NCI-H128 (cell line): ENCODE measurements at regions not wholly inside any gene's neighbourhood (a gene's known extent, or its start where the extent isn't known, plus 50 kb on each side); places are given as distances from the start of the nearest gene placed in this dataset.

ENCODE experiments used
- DNase-seq: peaks from one replicate; lab custom pipeline; 2025; ENCODE audit not compliant: unreplicated experiment; lab: John Stamatoyannopoulos, UW

GRCh38 chr2:23134726-23135125 is 250.3 kb upstream of the KLHL29 start:
- DNase-seq = no peak

DNA sequence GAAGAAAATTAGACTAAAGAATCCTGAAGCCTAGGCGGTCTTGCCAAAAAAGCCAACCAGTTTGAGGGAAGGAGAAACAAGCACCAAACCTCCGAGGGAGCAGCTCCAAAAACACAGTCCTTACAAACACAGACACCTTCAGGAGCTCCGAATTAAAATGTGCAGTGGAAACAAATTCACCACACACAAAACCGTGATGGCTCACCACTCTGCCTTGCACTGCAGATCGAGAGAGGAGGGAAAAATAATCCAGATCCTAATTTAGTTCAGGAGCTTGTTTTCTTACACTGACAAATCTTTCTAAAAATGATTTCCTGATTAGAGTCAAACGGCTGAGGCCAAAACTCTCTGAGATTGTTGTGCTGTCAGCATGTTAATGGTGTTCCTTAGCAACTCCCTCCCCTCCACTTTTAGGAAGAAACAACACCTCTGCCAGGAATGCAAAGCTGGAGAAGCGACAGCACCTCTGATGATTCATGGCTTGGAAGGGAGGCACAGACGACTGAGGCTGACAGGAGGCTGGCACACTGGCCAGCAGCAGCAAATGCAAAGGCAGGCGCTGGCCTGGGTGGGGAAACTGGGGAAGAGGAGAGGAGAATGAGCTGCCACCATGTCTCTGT is 249.4 kb upstream of the KLHL29 start:
- DNase-seq = no peak

GRCh38 chr2:23137166-23137565 is 247.8 kb upstream of the KLHL29 start:
- no peak for DNase-seq

- no peak for DNase-seq
These were observed 246.3 kb upstream of the KLHL29 start for GRCh38 chr2:23138701-23139100.

- DNase-seq = no peak
These were observed 239.5 kb upstream of the KLHL29 start for GRCh38 chr2:23145460-23145859.

DNA sequence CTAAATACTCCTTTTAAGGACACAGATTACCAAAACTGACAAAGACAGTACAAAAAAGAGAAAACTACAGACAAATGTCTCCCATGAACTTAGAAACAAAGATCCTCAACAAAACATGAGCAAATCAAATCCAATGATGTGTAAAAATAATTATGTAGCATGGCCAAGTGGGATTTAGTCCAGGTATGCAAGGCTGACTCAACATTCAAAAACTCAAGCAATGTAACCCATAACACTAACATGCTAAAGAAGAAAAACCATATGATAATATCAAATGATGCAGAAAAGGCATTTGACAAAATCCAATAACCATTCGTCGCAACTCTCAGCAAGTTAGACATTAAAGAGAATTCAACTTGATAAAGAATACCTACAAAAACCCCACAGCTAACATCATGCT is 239.0 kb upstream of the KLHL29 start:
- DNase-seq = no peak

DNA sequence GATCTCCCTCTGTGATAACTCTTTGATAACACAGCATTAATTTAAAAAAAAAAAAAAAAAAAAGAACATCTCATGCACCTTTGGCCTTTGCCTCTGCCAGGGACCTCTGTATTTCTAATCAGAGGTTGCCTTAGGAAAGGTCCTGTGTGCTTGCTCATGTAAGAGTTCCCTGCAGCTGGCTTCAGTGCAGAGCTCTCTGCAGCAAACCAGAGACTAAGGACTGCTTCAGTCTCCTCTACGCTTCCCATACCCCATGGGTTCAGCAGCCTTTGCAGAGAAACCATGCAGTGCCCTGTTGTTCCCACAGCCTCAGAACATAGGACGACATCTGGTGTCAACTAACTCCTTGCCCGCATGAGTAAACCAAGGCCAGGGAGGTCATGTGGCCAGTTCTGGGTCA is 236.6 kb upstream of the KLHL29 start:
- no peak for DNase-seq

- DNase-seq = no peak
These were observed 235.2 kb upstream of the KLHL29 start for GRCh38 chr2:23149777-23150176.

- DNase-seq = no peak
These were observed 231.5 kb upstream of the KLHL29 start for GRCh38 chr2:23153484-23153883.

- DNase-seq = no peak
These were observed 230.0 kb upstream of the KLHL29 start for GRCh38 chr2:23155022-23155421.

DNA sequence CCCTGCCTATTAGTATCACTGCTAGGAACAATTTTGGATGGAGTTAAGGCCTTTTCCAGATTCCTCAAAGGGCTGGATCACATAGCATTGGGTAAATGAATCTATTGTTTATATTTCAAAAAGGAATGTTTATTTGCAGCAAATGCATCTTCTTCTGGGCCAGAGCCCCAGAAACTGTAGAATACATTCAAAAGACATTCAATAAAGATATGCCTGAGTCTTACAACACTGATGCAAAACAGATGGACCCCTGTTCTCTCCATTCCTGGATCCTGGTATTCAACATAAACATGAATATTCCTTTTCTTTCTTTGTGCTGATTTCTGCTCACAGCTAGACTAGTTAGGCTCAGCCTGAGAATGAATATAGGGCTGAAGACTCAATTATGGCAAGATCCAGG is 227.2 kb upstream of the KLHL29 start:
- no peak for DNase-seq

DNA sequence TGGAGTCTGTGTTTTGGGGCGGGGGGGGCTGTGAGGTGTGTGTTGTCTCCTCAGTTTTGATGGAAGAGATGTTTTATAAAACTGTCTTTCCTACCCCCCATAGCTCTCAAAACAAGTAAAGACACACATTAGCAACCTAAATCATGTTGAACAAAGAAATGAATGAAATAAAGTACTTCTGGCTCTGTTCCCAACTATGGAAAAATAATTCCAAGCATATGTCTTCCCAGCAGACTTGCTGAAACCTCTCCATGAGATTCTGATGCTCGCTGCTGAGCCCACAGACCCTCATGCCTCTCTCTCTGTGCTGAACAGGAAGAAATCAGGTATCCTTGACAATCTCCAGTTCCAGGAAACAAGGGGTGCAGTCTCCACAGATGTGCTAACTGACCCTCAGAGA is 226.7 kb upstream of the KLHL29 start:
- no peak for DNase-seq

GRCh38 chr2:23159746-23160405 is 225.1 kb upstream of the KLHL29 start:
- DNase-seq = no peak

DNA sequence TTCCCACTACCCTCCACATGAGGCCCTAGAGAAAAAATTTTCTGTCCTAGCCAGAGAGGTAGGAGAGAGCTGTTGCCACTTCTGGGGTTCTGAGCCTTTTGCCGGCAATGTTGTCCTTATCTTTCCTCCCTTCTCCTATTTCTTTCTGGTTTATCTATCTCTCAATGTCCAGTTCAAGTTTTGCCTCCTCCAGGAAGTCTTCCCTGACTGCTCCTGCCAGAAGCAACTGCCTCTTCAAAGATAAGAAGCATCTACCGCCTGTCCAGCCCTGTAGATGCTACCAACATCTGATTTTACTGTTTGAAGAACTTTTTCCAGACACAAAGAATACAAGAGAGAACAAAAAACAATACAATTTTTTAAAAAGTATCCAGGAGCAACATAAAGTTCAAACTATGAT is 220.8 kb upstream of the KLHL29 start:
- no peak for DNase-seq

DNA sequence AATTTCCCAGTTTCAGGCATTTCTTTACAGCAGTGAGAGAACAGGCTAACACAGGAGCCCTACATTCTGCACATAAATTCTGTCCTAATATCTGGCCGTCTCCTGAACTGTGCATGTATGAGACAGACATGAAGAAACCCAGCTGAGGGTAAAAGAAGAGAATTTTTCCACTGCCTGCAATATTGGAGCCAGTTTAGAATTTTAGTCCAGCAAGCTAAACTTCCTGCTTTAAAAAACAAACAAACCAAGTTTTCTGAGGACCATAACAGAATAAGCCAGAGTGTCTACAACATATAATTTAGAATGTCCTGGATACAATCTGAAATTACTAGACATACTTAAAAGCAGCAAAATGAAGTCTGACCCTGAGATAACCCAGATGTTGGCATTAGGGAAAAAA is 215.1 kb upstream of the KLHL29 start:
- no peak for DNase-seq

DNA sequence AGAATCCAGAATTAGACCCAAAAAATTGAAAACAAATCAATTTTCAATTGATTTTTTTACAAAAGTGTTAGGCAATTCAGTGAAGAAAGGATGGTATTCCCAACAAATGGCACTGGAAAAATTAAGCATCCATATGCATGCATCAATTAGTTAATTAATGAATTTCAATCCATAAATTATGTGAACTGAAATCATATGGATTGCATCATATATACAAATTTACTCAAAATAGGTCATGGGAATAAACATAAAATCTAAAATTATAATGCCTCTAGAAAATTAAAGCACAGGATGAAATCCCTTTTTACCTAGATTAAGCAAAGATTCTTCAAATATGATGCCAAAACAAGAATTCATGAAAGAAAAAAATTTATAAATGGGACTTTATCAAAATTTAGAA is 213.9 kb upstream of the KLHL29 start:
- no peak for DNase-seq

- DNase-seq = no peak
These were observed 206.6 kb upstream of the KLHL29 start for GRCh38 chr2:23178396-23178795.

DNA sequence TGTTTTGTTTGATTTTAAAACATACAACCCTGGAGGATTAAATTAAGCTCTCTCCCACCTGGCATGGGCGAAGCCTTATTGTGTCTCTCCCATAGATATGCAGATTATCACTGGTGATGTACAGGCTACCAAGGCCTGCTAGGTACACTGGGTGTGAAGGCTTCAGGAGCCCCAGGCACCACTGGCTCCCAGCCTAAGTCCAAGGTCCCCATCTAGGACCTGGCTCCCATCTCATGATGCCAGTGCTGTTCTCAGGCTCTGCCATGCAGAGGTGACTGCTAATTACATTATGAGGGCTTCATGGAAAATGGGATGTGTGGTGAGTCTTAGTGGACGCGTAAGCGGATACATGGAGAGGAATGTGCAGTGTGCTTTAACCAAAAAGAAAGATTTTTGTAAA is 201.2 kb upstream of the KLHL29 start:
- DNase-seq = no peak

DNA sequence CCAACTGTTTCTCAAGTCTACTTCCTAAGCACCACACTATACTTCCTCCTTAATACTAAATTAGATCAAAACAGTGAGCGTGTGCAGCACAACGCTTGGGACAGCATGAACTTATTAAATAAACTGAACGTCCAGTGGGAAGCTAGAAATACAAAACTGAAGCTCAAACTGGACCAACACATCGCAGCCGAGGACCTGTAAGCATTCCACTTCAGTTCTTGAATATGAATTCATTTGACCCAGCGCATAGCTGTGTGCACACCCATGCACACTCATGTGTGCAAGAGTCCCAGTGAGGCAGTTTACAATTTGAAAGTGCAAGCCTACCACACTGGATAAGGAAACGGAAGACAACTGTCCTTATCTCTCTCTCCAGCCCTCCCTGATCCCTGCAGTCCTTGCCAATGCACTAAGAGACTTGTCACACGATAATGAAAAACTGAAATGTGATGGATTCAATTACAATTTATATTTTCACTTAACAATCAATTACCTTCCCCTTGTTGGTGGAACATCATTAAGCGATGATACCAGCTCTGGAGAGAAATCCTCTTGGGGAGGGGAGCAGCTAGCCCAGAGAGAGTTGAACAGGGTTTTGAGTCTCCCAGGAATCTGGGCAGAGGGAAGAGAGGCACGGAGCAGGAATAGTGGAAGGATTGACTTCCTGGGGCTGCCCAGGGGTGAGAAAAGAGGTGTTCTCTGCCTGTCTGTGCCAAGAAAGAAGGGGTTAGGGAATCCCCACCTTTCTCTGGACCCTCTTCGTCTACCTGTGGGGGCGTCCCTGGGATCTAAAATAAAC is 186.5 kb upstream of the KLHL29 start:
- no peak for DNase-seq

DNA sequence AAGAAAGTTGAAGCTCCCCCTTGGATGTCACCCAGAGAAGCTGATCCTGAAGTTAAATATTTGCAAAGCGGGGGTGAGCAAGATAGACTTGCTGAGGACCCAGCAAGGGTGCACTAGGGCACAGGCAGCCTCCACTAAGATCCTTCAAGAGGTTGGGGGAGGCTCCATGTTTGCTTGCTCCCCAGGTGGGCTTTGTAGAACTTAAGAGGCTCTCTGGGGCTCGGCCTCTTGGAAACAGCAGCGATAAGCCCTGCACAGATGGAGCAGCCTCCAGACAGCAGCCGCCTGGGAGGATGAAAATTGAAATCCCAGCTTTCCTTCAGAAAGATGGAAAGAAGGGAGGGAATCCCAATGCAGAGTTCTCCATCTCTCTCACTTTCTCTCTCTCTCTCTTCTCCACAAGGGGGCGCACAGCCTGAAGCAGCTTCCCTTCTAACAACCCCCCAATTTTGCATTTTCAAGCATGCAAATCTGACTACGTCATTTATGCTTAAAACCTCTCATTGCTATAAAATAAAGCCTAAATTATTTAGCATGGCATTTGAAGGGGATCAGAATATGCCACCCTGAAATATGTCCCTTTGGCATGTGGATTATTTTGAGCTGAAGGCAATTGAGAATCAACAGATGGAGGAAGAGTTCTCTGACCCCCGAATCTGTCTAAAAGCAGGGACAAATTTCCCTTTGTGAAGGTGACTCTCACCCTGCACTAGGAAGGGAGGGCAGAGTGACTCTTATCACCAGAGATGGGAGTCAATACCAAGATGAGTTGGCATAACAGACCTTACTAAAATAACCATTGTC is 185.7 kb upstream of the KLHL29 start:
- no peak for DNase-seq

- no peak for DNase-seq
These were observed 184.8 kb upstream of the KLHL29 start for GRCh38 chr2:23200068-23200786.
